ENCODE measurements at regions not wholly inside any gene's neighbourhood (a gene's known extent, or its start where the extent isn't known, plus 50 kb on each side); places are given as distances from the start of the nearest gene placed in this dataset.

- no peak for TF ChIP-seq CTCF (IDR thresholded peaks at IDR 0.05)
- no peak for TF ChIP-seq EZH2 (IDR thresholded peaks at IDR 0.05)
- no peak for TF ChIP-seq EZH2phosphoT487 (IDR thresholded peaks at IDR 0.05)
These were observed 332.4 kb upstream of the IGFBP3 start for GRCh38 chr7:46253520-46253919.
